SU-DHL-6 (cell line): ENCODE measurements at regions not wholly inside any gene's neighbourhood (a gene's known extent, or its start where the extent isn't known, plus 50 kb on each side); places are given as distances from the start of the nearest gene placed in this dataset.

Experiments
- H2AFZ ChIP-seq: fragments of 200-600 bp; sonication (generic); 2 replicates; pipeline ENCODE4 v1.6.1; 2014; ENCODE audit warnings: low read depth, mild to moderate bottlenecking, moderate library complexity, mixed read lengths, antibody characterized with exemption, low read length; ENCODE audit not compliant: severe bottlenecking
- H3F3A ChIP-seq: fragments of 200-600 bp; shearing (Covaris generic); 2 replicates; pipeline ENCODE4 v1.6.0; 2016; ENCODE audit warnings: antibody characterized with exemption, mild to moderate bottlenecking; ENCODE audit not compliant: insufficient read depth
- H3K27ac ChIP-seq: fragments of 200-600 bp; sonication (generic); 2 replicates; pipeline ENCODE4 v1.5.1; 2016; ENCODE audit warnings: low read depth, mild to moderate bottlenecking, low read length, moderate library complexity, mixed read lengths
- H3K27me3 ChIP-seq: fragments of 200-600 bp; sonication (generic), shearing (Covaris generic); 2 replicates; pipeline ENCODE4 v1.6.0; 2014; ENCODE audit warnings: mild to moderate bottlenecking, low read length
- H3K36me3 ChIP-seq: fragments of 200-600 bp; sonication (generic); 2 replicates; pipeline ENCODE4 v1.6.1; 2014; ENCODE audit warnings: mild to moderate bottlenecking, low read length, mixed read lengths
- H3K4me2 ChIP-seq: fragments of 300-600, 200-600 bp; shearing (Covaris generic), sonication (generic); 2 replicates; pipeline ENCODE4 v1.6.0; 2014; ENCODE audit warnings: low read length, low read depth, mild to moderate bottlenecking; ENCODE audit not compliant: poor library complexity, severe bottlenecking
- H3K4me3 ChIP-seq: fragments of 200-600 bp; sonication (generic); 2 replicates; pipeline ENCODE4 v1.5.1; 2014; ENCODE audit warnings: antibody characterized with exemption, low read length, mild to moderate bottlenecking, mixed read lengths; ENCODE audit not compliant: insufficient read depth, poor library complexity, severe bottlenecking
- H3K79me2 ChIP-seq: fragments of 200-600 bp; sonication (generic); 2 replicates; pipeline ENCODE4 v1.6.1; 2014; ENCODE audit warnings: mild to moderate bottlenecking, low read length, moderate library complexity; ENCODE audit not compliant: insufficient read depth
- H3K9ac ChIP-seq: fragments of 200-600 bp; sonication (generic); 2 replicates; pipeline ENCODE4 v1.7.0; 2014; ENCODE audit warnings: mild to moderate bottlenecking, low read length
- H3K9me2 ChIP-seq: fragments of 200-600 bp; sonication (generic); replicated peaks from 2 replicates; pipeline ENCODE4 v1.6.1; 2014; ENCODE audit warnings: low read length; ENCODE audit not compliant: insufficient read depth
- H3K9me3 ChIP-seq: fragments of 200-600 bp; sonication (generic); 2 replicates; pipeline ENCODE4 v1.6.1; 2014; ENCODE audit warnings: low read length, mixed read lengths; ENCODE audit not compliant: insufficient read depth
- H4K20me1 ChIP-seq: fragments of 200-600 bp; sonication (generic); 2 replicates; pipeline ENCODE4 v1.6.1; 2014; ENCODE audit warnings: low read depth, mild to moderate bottlenecking, antibody characterized with exemption, low read length, moderate library complexity, mixed read lengths
- CTCF ChIP-seq: fragments of 200-600 bp; sonication (generic); IDR thresholded peaks from one replicate; pipeline ENCODE4 v1.5.1; 2017; ENCODE audit warnings: antibody characterized with exemption, mild to moderate bottlenecking, low read length, moderate library complexity; ENCODE audit not compliant: insufficient read depth, poor library complexity, severe bottlenecking
- EZH2phosphoT487 ChIP-seq: fragments of 200-600 bp; sonication (generic), shearing (Covaris generic); conservative IDR thresholded peaks from 2 replicates; pipeline ENCODE4 v1.6.1; 2018; ENCODE audit warnings: mild to moderate bottlenecking, antibody characterized with exemption, low read length, moderate library complexity, mixed read lengths

- no peak overlapping the region for H3K9ac ChIP-seq
Observed at GRCh38 chr18:34509163-34509562, 200.9 kb upstream of the DTNA start.

GRCh38 chr18:34509879-34510586 is 200.1 kb upstream of the DTNA start:
- no peak overlapping the region for H3K4me2 ChIP-seq
- H2AFZ ChIP-seq: no peak overlapping the region
- no peaks in the 10 kb centered on the region for H3K9me2 ChIP-seq

More at GRCh38 chr18:34509163-34509562, 200.9 kb upstream of the DTNA start:
- Histone ChIP-seq H3K27ac (no peak overlapping the region), H3K36me3 (no peaks in the 10 kb centered on the region), H3K9me3 (no peaks in the 10 kb centered on the region), H3K79me2 (no peaks in the 10 kb centered on the region), H3K4me2 (no peak overlapping the region), H3K27me3 (no peaks in the 10 kb centered on the region), H4K20me1 (no peaks in the 10 kb centered on the region), H3F3A (no peaks in the 10 kb centered on the region), H3K9me2 (no peaks in the 10 kb centered on the region), H3K4me3 (no peak overlapping the region), H2AFZ (no peak overlapping the region)
- TF ChIP-seq CTCF (no peak), EZH2phosphoT487 (no peak)

GRCh38 chr18:34510926-34511325 is 199.2 kb upstream of the DTNA start:
- no peak overlapping the region for H3K4me3 ChIP-seq
- no peaks in the 10 kb centered on the region for H3K36me3 ChIP-seq
- no peaks in the 10 kb centered on the region for H4K20me1 ChIP-seq
- H3K9me3 ChIP-seq: no peaks in the 10 kb centered on the region
- no peak overlapping the region for H2AFZ ChIP-seq
- no peaks in the 10 kb centered on the region for H3K79me2 ChIP-seq
- H3F3A ChIP-seq: no peaks in the 10 kb centered on the region
- no peaks in the 10 kb centered on the region for H3K9me2 ChIP-seq
- H3K4me2 ChIP-seq: no peak overlapping the region
- TF ChIP-seq EZH2phosphoT487 (no peak), CTCF (no peak)
- H3K9ac ChIP-seq: no peak overlapping the region
- no peaks in the 10 kb centered on the region for H3K27me3 ChIP-seq
- H3K27ac ChIP-seq: no peak overlapping the region

More at GRCh38 chr18:34509879-34510586, 200.1 kb upstream of the DTNA start:
- no peaks in the 10 kb centered on the region for H3K27me3 ChIP-seq
- no peak overlapping the region for H3K9ac ChIP-seq
- H3K9me3 ChIP-seq: no peaks in the 10 kb centered on the region
- no peak overlapping the region for H3K4me3 ChIP-seq
- no peaks in the 10 kb centered on the region for H3K79me2 ChIP-seq
- TF ChIP-seq CTCF (no peak), EZH2phosphoT487 (no peak)
- no peaks in the 10 kb centered on the region for H3F3A ChIP-seq
- no peaks in the 10 kb centered on the region for H4K20me1 ChIP-seq
- no peak overlapping the region for H3K27ac ChIP-seq
- H3K36me3 ChIP-seq: no peaks in the 10 kb centered on the region
